ENCODE measurements at regions not wholly inside any gene's neighbourhood (a gene's known extent, or its start where the extent isn't known, plus 50 kb on each side); places are given as distances from the start of the nearest gene placed in this dataset.

DNA sequence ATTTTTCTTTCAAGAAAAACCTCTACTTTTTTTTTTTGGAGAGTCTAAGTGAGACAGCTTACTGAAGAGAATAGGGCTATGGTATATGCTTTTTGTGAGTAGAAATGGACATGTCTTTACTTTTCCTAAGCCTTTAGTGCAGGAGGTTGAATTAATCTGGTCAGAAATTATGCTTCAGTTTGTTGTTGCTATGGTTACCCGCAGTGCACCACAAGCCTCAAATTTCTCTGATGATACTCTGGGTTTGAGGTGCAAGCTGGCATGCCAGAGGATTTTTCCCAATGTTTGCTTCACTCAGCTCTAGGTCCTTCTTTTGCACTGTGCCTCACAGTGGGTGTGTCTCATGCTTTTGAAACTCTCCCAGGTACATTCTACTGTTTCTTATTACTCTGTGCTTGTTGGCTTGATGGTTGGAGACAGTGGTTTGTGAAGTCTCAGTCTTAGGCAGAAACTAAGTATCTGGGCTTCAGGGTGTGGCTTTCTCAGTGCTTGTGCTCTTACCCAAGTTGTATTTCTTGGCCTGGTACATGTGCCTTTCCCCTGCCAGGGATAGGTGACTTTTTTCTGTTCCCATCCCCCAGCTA lies 278.3 kb downstream of the RBM43 start:
- H3K79me2 ChIP-seq (ENCODE audit: insufficient read depth, low read length), result no peaks in the 10 kb centered on the region
- peaks cover 0 to 2% of the 10 kb centered on the region in 2 experiments; a peak in 2 of 5 replicates for H3K9me3 Mint-ChIP-seq
- peak overlapping the region; percentile 1 for H2BK20ac ChIP-seq (ENCODE audit: low read depth, low read length, poor library complexity, severe bottlenecking)

More for the DNA sequence above, 278.3 kb downstream of the RBM43 start:
- Histone ChIP-seq H3K27ac (ENCODE audit: insufficient read length, low read depth, low read length) (no peak overlapping the region), H3K9ac (ENCODE audit: extremely low read depth, insufficient read length, low read length) (no peak overlapping the region), H4K91ac (ENCODE audit: insufficient read length, low read depth, low read length) (no peak overlapping the region), H2BK5ac (ENCODE audit: insufficient read length, low read length) (no peak overlapping the region), H3K9me3 (ENCODE audit: control insufficient read depth, low read depth, low read length) (no peaks in the 10 kb centered on the region), H3K79me1 (ENCODE audit: insufficient read depth, low read depth, low read length, poor library complexity, severe bottlenecking) (no peaks in the 10 kb centered on the region), H3K23me2 (ENCODE audit: insufficient read length, low read depth, low read length, poor library complexity, severe bottlenecking) (no peaks in the 10 kb centered on the region), H3K14ac (ENCODE audit: insufficient read depth, low read length) (no peak overlapping the region), H3K56ac (ENCODE audit: insufficient read length, low read depth, low read length) (no peak overlapping the region), H4K5ac (ENCODE audit: insufficient read length, low read depth, low read length) (no peak overlapping the region), H3K4ac (ENCODE audit: low read depth, low read length) (no peak overlapping the region), H2BK120ac (ENCODE audit: low read depth, low read length, poor library complexity, severe bottlenecking) (no peak overlapping the region), H3K23ac (ENCODE audit: insufficient read length, low read depth, low read length) (no peak overlapping the region), H2BK12ac (ENCODE audit: insufficient read length, low read depth, low read length) (peak overlapping the region; percentile 10), H3K27me3 (ENCODE audit: insufficient read depth, low read length) (no peaks in the 10 kb centered on the region), H4K20me1 (ENCODE audit: control insufficient read depth, insufficient read depth, insufficient read length) (no peaks in the 10 kb centered on the region), H3K4me2 (ENCODE audit: insufficient read depth, insufficient read length, low read length) (no peak overlapping the region), H4K8ac (replicated peaks; ENCODE audit: insufficient read length, low read depth, low read length) (no peak overlapping the region), H2BK15ac (ENCODE audit: low read depth, low read length) (no peak overlapping the region), H2AFZ (ENCODE audit: low read length) (no peak overlapping the region), H3T11ph (ENCODE audit: low read length) (no peak overlapping the region), H2AK5ac (ENCODE audit: insufficient read length, low read length) (no peak overlapping the region), H3K18ac (ENCODE audit: insufficient read length, low read depth, low read length) (no peak overlapping the region), H3K4me1 (ENCODE audit: insufficient read depth, low read length) (0 out of 2 replicates have a peak, but pooled peaks cover 2% of the 10 kb centered on the region)
- Mint-ChIP-seq H3K4me3 (no peak overlapping the region), H3K36me3 (ENCODE audit: insufficient read depth in 1 of 3, low read depth in 3 of 3) (no peaks in the 10 kb centered on the region; a peak in 1 of 7 replicates), H3K4me1 (peaks cover 18 to 24% of the 10 kb centered on the region in 2 experiments), H3K27ac (no peak overlapping the region; a peak in 1 of 7 replicates), H3K27me3 (ENCODE audit: low read depth) (no peaks in the 10 kb centered on the region)
- no CpG with 5 or more reads among the region's 1 CpG for WGBS (ENCODE audit: extremely low coverage, insufficient read length, low lambda C conversion rate)
- TF ChIP-seq, protein P1, sequence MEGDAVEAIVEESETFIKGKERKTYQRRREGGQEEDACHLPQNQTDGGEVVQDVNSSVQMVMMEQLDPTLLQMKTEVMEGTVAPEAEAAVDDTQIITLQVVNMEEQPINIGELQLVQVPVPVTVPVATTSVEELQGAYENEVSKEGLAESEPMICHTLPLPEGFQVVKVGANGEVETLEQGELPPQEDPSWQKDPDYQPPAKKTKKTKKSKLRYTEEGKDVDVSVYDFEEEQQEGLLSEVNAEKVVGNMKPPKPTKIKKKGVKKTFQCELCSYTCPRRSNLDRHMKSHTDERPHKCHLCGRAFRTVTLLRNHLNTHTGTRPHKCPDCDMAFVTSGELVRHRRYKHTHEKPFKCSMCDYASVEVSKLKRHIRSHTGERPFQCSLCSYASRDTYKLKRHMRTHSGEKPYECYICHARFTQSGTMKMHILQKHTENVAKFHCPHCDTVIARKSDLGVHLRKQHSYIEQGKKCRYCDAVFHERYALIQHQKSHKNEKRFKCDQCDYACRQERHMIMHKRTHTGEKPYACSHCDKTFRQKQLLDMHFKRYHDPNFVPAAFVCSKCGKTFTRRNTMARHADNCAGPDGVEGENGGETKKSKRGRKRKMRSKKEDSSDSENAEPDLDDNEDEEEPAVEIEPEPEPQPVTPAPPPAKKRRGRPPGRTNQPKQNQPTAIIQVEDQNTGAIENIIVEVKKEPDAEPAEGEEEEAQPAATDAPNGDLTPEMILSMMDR (conservative IDR thresholded peaks at IDR 0.05), result no peak
- no peak for DNase-seq

Measured in H9 (cell line).